Chondrocyte (in vitro differentiated cells): ENCODE measurements at regions not wholly inside any gene's neighbourhood (a gene's known extent, or its start where the extent isn't known, plus 50 kb on each side); places are given as distances from the start of the nearest gene placed in this dataset.

Source experiments
- DNase-seq: peaks from one replicate; pipeline ENCODE4 v3.0.0; 2021; ENCODE audit warnings: mixed read lengths, low spot score
- H3K27ac Mint-ChIP-seq: one replicate; pipeline ENCODE4 v1.8.0; 2021; ENCODE audit warnings: mild to moderate bottlenecking, moderate library complexity, mixed read lengths; ENCODE audit not compliant: unreplicated experiment
- H3K27me3 Mint-ChIP-seq: 2 replicates; pipeline ENCODE4 v1.8.0; 2021; ENCODE audit warnings: low read depth, mixed read lengths
- H3K36me3 Mint-ChIP-seq: 2 replicates; pipeline ENCODE4 v1.8.0; 2021; ENCODE audit warnings: low read depth, mixed read lengths
- H3K4me1 Mint-ChIP-seq: 2 replicates; pipeline ENCODE4 v1.8.0; 2021; ENCODE audit warnings: low read depth, mild to moderate bottlenecking, mixed read lengths
- H3K4me3 Mint-ChIP-seq: one replicate; pipeline ENCODE4 v1.8.0; 2021; ENCODE audit warnings: mild to moderate bottlenecking, moderate library complexity, mixed read lengths; ENCODE audit not compliant: unreplicated experiment
- H3K9me3 Mint-ChIP-seq: 2 replicates; pipeline ENCODE4 v1.8.0; 2021; ENCODE audit warnings: low read depth, mixed read lengths
- CTCF ChIP-seq: fragments of 200-600 bp; sonication (generic); IDR thresholded peaks from 2 replicates; pipeline ENCODE4 v1.5.0; 2021; ENCODE audit warnings: antibody characterized with exemption, mild to moderate bottlenecking, moderate library complexity

- Mint-ChIP-seq H3K27ac (no peak overlapping the region), H3K27me3 (peaks cover 2% of the 10 kb centered on the region), H3K36me3 (no peaks in the 10 kb centered on the region), H3K4me1 (no peaks in the 10 kb centered on the region), H3K9me3 (no peaks in the 10 kb centered on the region), H3K4me3 (no peak overlapping the region)
- no peak for TF ChIP-seq CTCF
- DNase-seq = no peak
These were observed 339.7 kb downstream of the LNPK start for GRCh38 chr2:175662335-175662734.

GRCh38 chr2:175648577-175649063, 353.4 kb downstream of the LNPK start:
- Mint-ChIP-seq H3K27ac (no peak overlapping the region), H3K27me3 (no peaks in the 10 kb centered on the region), H3K36me3 (no peaks in the 10 kb centered on the region), H3K9me3 (peaks cover 20% of the 10 kb centered on the region), H3K4me3 (no peak overlapping the region), H3K4me1 (no peaks in the 10 kb centered on the region)
- TF ChIP-seq CTCF = no peak
- no peak for DNase-seq

- no peak overlapping the region for H3K4me3 Mint-ChIP-seq
- H3K9me3 Mint-ChIP-seq = peaks cover 8% of the 10 kb centered on the region
- no peak for TF ChIP-seq CTCF
- no peak for DNase-seq
- H3K36me3 Mint-ChIP-seq = no peaks in the 10 kb centered on the region
- H3K27me3 Mint-ChIP-seq = no peaks in the 10 kb centered on the region
- H3K27ac Mint-ChIP-seq = no peak overlapping the region
- H3K4me1 Mint-ChIP-seq = no peaks in the 10 kb centered on the region
These were observed 355.0 kb downstream of the LNPK start for GRCh38 chr2:175647058-175647457.

GRCh38 chr2:175640655-175641054, 361.4 kb downstream of the LNPK start:
- Mint-ChIP-seq H3K4me3 (no peak overlapping the region), H3K27ac (no peak overlapping the region), H3K36me3 (no peaks in the 10 kb centered on the region), H3K9me3 (peaks cover 6% of the 10 kb centered on the region), H3K27me3 (peaks cover 3% of the 10 kb centered on the region), H3K4me1 (no peaks in the 10 kb centered on the region)
- DNase-seq = no peak
- no peak for TF ChIP-seq CTCF

- no peak overlapping the region for H3K27ac Mint-ChIP-seq
- H3K36me3 Mint-ChIP-seq = no peaks in the 10 kb centered on the region
- H3K27me3 Mint-ChIP-seq = peaks cover 3% of the 10 kb centered on the region
- no peak overlapping the region for H3K4me3 Mint-ChIP-seq
- TF ChIP-seq CTCF = no peak
- no peaks in the 10 kb centered on the region for H3K4me1 Mint-ChIP-seq
- H3K9me3 Mint-ChIP-seq = peaks cover 3% of the 10 kb centered on the region
- no peak for DNase-seq
These were observed 368.8 kb downstream of the LNPK start for GRCh38 chr2:175633227-175633626.
